ENCODE measurements at regions not wholly inside any gene's neighbourhood (a gene's known extent, or its start where the extent isn't known, plus 50 kb on each side); places are given as distances from the start of the nearest gene placed in this dataset.

DNA sequence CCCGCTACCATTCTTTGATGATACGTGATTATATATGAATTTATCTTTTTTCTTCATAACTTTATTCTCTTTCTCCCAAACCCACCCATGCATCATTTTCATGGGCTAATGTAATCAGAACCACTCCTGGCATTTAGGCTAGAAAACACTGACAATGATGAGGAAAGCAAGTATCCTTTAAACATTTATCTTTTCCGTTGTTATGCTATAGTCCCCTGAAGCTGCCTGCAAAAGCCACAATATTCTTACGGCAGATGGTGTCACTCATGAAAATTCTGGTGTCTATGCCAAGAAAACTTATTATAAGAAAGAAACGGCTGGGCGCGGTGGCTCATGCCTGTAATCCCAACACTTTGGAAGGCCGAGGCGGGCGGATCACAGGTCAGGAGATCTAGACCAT lies 221.8 kb upstream of the CTAGE1 start:
- no peak for DNase-seq
- intact Hi-C loops (cut with DNase I), result no loop called here

DNA sequence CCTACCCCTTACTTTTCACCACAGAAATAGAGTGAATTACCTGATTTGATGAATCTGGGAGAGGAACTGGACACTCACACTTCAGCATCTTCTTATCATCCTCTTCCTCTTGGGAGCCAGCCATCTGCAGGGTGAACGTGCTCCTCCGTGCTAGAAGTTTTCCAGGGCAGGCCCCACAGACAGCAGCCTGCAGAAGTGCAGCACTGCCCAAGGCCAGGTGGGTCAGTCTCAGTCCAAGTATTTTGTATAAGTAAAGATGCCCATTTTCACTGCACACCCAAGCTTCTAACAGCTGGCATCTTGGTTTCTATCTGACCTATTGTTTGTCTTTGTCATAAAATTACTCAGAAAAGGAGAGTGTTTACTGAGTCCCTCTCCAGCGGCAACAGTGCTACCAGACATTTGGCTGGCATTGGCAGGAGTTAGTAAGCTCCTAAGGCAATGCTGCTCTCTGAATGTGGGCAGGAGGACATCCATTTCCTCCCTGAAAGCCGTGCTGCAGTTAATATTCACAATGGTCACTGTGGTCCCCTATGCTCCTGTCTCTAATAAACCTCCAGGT lies 222.6 kb upstream of the CTAGE1 start:
- no peak for DNase-seq
- intact Hi-C loops (cut with DNase I), result no loop called here

DNA sequence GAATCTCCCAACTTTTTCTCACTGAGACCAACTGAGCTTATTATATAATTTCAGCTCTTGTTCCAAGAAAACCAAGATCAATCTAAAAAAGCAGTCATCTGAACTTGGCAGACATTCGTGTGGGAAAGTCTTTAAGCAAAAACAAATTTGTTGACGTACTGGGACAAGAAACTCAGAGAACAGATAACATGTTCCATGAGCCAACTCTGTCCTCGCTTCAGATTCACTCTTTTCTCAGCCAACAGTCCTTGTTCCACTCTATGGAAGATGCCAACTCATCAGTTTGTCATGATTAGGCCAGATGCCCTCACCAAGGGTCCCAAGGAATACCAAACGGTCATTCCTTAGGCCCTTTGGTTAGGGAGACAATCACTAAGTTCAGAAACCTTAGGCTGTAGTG lies 224.2 kb upstream of the CTAGE1 start:
- intact Hi-C loops (cut with DNase I), result no loop called here
- DNase-seq, result no peak

DNA sequence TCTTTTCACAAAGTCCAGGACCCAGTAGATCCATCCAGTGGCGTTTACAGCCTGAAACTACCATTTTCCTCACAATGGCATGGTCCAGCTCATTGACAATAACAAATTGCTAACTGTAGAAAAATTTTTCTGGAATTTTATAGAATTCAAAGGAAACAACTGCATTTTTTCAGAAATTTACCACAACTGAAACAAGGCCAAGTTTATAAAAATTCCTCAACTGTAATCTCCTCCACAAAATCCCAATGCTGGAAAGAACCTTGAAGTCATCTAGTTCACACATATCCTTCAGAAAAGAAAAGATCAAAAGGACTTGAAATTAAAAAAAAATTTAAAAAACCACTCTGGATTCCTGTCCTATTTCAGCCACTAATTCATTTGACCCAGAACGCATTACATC lies 226.0 kb upstream of the CTAGE1 start:
- no peak for DNase-seq
- intact Hi-C loops (cut with DNase I), result no loop called here

DNA sequence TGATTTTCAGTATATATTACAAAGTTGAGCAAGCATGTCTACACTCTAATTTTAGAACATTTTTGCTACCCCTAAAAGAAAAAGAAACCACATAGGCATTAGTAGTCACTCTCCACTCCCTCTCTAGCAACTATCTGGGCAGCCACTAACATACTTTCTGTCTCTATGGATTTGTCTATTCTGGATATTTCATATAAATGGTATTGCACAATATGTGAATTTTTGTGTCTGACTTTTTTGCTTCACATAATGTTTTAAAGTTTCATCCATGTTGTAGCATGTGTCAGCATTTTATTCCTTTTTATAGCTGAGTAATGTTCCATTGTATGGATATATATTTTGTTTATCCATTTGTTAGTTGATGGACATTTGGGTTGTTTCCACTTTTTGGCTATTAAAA lies 232.5 kb upstream of the CTAGE1 start:
- no peak for DNase-seq
- intact Hi-C loops (cut with DNase I), result no loop called here

DNA sequence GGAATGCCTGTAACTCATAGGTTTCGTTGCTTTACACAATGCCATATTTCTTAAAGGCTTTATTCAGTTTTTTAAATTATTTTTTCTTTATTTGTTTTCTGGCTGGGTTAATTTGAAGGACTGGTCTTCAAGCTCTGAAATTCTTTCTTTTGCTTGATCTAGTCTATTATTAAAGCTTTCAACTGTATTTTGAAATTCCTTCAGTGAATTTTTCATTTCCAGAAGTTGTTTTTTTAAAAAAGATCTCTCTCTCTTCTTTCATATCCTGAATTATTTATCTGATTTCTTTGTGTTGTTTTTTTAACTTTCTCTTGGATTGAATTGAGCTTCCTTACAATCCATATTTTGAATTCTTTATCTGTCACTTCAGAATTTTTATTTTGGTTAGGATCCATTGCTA lies 239.9 kb upstream of the CTAGE1 start:
- no peak for DNase-seq
- intact Hi-C loops (cut with DNase I), result no loop called here

DNA sequence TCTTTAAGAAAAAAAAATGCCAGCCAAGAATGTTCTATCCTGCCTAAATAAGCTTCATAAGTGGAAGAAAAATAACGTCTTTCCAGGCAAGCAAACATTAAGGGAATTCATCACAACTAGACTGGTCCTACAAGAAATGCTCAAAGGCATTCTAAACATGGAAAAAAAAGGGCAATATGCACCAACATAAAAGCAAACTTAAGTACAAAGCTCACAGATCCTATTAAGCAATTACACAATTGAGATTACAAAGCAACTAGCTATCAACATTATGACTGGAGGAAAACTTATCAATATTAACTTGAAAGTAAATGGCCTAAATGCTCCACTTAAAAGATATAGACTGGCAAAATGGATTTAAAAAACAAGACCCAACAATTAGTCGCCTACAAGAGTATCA lies 240.6 kb upstream of the CTAGE1 start:
- intact Hi-C loops (cut with DNase I), result no loop called here
- DNase-seq, result no peak

DNA sequence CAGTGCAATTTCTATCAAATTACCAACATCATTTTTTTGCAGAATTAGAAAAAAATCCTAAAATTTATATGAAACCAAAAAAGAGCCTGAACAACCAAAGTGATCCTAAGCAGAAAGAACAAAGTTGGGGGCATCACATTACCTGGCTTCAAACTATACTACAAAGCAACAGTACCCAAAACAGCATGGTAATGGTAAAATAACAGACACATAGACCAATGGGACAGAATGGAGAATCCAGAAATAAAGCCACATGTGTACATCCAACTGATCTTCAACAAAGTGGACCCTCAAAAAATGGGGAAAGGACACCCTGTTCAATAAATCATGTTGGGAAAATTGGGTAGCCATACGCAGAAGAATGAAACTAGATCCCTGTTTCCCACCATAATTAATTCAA lies 245.7 kb upstream of the CTAGE1 start:
- no peak for DNase-seq
- intact Hi-C loops (cut with DNase I), result no loop called here

DNA sequence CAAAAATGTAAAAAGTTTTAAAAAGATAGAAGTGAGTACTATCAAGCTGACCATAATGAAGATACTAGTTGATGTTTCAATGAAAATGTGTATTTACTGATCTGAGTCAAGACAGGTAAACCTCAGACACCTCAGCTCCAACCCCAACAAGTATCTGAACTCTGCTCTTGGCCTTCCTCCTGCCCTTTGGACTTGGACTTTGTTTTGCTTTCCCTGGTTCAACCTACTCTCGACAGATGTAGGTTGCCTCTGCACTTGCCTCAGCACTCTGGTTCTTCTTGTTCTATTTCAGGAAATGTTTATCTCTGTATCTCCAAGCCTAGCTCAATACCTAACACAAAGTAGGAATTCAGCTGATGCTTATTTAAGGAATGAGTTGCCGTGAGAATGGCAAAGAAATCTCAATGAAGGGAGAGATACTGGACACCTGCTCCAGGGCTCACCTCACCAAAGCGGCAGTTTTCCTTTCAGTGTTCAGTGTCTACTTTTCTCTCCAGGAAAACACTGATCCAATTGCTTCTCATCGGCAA lies 248.8 kb upstream of the CTAGE1 start:
- no peak for DNase-seq

DNA sequence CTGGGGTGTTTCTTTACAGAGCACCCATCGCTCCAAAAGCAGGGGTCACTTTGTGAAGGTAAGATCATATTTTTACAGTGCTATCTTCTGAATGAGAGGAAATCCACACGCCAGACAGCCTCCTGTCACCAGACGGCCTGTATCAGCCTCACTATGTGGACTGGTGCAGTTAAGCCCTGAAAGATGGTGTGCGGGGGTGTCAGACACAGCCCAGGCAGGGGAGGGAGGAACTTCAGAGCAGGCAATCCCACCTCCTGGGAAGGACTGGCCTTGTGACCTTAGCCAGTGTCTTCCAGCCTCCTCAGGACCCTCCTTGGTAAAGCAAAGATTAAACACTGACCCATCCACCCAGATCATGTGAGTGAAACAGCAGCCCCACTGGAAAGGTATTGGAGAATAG lies 249.4 kb upstream of the CTAGE1 start:
- intact Hi-C loops (cut with DNase I), result no loop called here
- no peak for DNase-seq

More for the DNA sequence above, 248.8 kb upstream of the CTAGE1 start:
- intact Hi-C loops (cut with DNase I), result no loop called here

DNA sequence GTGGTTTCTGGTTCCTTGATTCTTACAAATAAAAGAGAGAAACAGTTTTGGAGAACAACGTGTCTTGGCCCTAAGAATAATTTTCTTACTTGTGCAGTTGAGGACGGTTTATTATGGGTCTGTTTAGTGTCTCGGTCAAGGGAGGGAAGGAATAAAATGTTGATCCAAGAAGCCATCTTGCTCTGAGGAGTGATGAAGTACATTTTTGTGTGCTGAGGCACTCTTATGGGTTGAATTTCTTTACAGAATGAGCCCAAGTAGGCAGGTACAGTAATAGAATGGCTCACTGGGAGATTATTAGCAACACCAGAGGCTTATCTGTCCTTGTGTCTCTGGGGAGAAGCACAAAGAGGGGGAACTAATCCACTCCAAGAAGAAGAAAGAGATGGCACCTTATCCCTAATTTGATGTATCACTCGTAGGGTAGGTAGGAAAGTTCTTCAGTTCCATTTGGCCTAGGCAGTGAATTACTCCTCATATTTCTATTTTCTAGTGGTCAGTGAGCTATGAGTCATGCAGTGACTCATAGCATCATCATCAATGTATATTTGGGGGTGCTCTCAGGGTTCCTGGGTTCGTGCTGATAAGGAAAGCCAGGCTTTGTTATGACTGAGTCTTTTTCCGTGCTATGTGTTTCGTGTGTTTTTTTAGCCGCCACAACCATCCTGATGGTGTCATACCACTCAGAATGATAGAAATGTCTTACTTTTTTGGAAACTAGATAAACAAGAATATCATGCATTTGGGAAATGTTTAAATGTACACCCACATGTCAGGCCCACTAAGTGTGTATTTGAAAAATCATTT lies 250.1 kb upstream of the CTAGE1 start:
- no peak for DNase-seq
- intact Hi-C loops (cut with DNase I), result no loop called here

DNA sequence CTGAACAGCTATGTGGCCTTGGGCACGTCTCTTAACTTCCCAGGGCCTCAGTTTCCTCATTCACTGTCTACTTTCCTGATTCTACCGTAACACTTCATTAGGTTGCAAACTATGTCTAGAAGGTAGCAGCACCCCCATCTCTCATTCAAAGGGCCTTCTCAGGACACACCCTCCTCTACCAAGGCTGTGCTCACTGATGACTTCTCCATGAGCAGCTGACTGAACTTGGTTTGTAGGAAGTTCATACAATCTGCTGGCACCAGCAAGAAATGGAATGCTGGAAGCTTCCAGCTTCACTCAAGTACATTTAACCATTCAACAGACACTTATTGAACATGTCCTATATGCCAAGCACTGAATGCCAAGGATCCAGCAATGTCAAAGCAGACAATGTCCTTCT lies 250.8 kb upstream of the CTAGE1 start:
- DNase-seq, result no peak
- intact Hi-C loops (cut with DNase I), result no loop called here

DNA sequence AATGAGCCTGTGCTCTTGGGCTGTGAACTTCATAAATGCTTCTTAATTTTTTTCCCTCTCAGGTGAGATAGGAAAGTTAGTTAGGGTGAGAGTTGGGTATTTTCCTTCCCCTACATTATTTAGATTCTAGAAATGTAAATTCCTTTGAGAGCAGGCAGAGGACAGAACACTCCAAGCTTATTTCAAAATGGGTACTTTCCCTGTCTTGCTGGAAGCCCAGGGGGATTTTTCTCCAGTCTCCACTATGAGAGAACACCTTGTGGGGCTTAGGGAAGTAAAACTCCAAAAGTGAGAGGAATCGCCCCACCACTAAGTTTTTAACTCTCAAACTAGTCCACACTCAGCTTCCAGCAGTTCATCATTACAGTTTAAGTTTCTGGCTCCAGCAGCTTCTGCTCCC lies 253.2 kb upstream of the CTAGE1 start:
- intact Hi-C loops (cut with DNase I), result no loop called here
- DNase-seq, result no peak

DNA sequence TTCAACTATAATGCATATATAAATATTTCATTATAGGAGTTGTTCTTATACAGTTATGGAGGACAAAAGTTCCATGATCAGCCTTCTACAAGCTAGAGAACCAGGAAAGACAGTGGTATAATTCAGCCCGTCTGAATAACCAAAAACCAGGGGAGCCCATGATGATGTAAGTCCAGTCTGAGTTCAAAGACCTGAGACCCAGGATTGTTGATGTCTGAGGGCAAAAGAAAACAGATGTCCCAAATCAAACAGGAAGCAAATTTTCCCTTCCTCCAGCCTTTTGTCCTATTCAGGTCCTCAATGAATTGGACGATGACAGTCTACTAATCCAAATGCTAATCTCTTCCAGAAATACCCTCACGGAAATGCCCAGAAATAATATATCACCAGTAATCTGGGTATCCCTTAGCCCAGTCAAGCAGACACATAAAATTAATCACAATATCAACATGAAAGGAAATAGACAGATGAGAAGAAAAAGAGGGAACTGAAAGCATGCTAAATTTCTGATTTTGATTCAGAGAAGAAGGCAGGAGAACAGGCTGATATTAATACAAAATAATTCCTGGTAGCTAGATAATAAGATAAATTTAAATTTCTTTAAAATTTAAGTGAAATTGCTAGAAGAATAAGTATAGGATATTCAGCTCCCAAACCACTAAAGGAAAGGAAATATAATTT lies 255.6 kb upstream of the CTAGE1 start:
- intact Hi-C loops (cut with DNase I), result no loop called here
- DNase-seq, result no peak

DNA sequence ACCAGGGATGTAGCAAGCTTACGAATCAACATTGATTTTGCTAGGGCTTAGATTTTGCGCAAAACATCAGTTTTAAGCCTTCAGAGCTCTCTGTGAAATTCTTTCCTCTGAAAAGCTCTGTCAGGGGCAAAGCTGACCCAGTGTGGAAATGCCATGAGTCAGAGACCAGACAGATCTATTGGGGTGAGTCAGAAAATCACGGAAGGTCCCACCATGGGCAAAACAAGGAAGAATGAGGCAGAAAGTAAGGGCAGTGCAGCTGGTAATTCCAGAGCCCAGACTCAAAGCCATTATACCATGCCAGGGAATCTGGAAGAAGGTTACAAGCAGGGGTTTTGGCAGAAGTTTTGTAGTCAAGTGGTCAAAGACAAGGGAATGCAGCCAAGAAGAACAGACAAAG lies 256.6 kb upstream of the CTAGE1 start:
- intact Hi-C loops (cut with DNase I), result no loop called here
- DNase-seq, result no peak

DNA sequence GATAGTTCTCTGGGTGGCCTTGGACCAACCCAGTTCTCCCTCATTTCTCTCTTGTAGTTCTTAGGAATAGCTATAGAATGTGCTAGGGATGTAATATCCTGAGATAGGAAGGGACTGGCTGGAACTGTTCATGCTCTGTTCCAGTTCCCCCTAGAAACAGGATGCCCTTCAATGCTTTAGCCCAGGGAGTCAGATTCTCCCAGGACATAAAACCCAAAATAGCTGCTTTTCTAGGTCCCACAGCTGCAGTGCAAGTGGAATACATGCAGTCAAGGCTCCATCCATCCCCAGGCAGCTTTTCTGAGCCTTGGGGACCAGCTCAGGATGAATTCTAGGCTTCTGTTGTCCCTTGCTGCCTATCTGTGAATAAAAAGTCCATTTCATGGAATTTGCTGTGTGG lies 257.3 kb upstream of the CTAGE1 start:
- DNase-seq, result no peak
- intact Hi-C loops (cut with DNase I), result no loop called here

DNA sequence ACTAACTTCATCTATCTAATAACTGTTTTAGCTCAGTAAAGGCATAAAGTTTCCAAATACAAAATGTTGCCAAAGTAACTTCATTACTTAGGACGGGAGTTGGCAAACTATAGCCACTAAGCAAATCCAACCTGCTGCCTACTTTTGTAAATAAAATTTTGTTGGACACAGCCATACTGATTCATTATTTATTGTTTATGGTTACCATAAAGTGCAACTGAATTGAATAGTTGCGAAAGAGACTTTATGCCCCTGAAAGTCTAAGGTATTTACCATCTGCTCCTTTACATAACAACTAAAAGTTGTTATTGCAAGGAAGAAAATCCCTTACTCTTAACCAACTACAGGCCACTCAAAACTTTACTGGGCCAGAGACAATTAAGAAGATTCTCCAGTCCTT lies 256.7 kb upstream of the RBBP8 start:
- DNase-seq, result no peak
- intact Hi-C loops (cut with DNase I), result no loop called here

DNA sequence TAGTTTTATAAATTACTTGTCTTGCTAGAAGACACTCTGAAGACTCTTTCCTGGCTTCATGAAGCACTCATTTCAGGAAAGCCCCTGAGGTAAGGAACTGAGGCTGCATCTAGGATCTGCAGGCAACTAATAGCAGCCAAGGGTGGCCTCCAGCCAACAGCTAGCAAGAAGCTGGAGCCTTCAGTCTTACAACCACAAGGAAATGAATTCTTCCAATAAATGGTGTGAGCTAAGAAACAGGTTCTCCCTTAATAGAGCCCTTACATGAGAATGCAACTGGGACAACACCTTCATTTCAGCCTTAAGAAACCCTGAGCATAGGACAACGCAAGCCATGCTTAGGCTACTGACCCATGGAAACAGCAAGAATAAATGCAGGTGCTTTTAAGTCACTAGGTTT lies 254.6 kb upstream of the RBBP8 start:
- intact Hi-C loops (cut with DNase I), result no loop called here
- no peak for DNase-seq

DNA sequence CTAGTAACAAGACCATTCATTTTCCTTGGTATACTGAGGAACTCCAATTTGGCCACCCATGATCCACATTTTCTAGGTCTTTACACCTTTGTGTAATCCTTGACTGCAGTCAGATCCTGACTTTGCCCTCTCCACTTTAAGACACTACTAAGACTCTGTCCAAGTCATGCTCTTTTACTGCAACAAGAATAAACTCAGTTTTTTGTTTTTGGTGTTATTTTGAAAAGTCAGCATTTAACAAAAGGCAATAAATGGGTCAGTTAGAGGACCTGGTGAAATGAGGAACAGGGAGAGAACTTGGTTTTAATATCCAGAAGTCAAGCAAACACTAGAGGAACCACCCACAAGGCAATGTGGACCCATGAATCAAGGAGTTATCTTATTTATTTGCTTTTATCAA lies 252.2 kb upstream of the RBBP8 start:
- intact Hi-C loops (cut with DNase I), result no loop called here
- no peak for DNase-seq

DNA sequence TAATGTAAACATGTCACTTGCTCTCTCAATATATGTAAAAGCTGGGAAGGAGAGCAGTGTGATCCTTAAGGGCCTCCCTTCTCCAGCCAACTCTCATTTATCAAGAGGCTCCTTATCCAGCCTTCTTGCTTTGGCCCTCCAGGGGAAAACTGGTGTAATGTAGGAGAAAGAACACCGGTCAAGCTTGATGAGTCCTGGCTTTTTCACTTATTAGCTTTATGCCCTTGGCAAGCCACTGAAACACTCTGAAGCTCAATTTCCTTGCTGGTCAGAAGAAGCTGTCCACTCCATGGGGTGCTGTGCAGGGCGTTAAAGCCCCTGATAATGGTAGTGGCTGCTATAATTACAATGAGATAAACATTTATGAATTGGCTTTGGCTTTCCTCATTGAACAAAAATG lies 251.2 kb upstream of the RBBP8 start:
- intact Hi-C loops (cut with DNase I), result no loop called here
- no peak for DNase-seq

DNA sequence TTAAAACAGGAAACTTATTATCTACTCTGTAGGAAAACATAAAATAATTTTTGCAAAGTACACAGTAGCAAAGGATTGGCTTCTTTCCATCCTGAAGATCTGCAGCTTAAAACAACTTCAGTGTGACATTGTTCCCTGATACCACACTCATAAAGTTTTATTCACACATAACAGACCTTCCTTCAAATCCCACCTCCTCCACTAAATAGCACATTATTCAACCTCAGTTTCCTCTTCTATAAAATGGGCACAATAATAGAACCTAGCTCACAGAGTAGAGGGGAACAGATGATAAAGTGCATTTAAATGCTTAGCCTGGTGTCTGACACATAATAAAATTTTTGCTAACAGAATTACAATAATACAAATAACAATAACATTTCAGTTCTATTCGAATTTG lies 250.4 kb upstream of the RBBP8 start:
- DNase-seq, result no peak
- intact Hi-C loops (cut with DNase I), result no loop called here

All from head of caudate nucleus (tissue), 42 donors.